ENCODE measurements at regions not wholly inside any gene's neighbourhood (a gene's known extent, or its start where the extent isn't known, plus 50 kb on each side); places are given as distances from the start of the nearest gene placed in this dataset.

DNA sequence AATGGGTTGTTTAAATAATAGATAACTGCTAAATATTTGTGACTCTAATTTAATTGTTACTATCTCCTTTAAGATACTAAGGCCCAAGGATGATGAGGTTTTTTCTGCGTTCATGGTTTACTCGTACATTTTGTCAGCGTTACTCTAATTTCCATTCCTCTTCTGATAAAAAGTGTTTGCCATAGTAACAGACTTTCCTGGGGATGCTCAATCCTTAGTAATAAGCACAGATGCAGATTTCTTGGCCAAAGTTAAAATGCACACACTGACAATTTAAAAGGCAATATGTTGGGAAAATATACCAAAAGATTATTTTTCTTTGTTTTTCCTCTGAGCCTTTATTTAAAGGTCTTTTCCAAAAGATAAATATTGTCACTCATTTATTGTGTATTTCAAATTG lies 149.6 kb downstream of the IRS2 start:
- Histone ChIP-seq H3K9me3 (ENCODE audit: control insufficient read depth, low read depth, low read length) (peaks cover 10% of the 10 kb centered on the region), H3K27me3 (ENCODE audit: control insufficient read depth, extremely low read depth, insufficient read depth, low read length) (peaks cover 4% of the 10 kb centered on the region), H3K4me1 (ENCODE audit: control insufficient read depth, extremely low read depth, insufficient read depth, low read length) (no peaks in the 10 kb centered on the region), H3K9ac (ENCODE audit: control insufficient read depth, extremely low read depth, insufficient read depth, low read length) (no peak overlapping the region), H4K20me1 (ENCODE audit: control insufficient read depth, extremely low read depth, insufficient read depth, low read length) (no peaks in the 10 kb centered on the region), H3K9me1 (ENCODE audit: control insufficient read depth, extremely low read depth, insufficient read depth, low read length) (no peaks in the 10 kb centered on the region), H3K4me2 (ENCODE audit: control insufficient read depth, extremely low read depth, insufficient read depth, low read depth, low read length) (no peak overlapping the region), H3K79me2 (ENCODE audit: control insufficient read depth, insufficient read depth, low read length) (no peaks in the 10 kb centered on the region), H2AFZ (ENCODE audit: control insufficient read depth, low read length) (no peak overlapping the region), H3K27ac (ENCODE audit: control insufficient read depth, insufficient read depth, low read length) (no peak overlapping the region), H3K36me3 (ENCODE audit: control insufficient read depth in 2 of 2, extremely low read depth in 1 of 2, insufficient read depth in 2 of 2, low read length in 2 of 2) (no peaks in the 10 kb centered on the region), H3K4me3 (ENCODE audit: control insufficient read depth in 2 of 3, extremely low read depth in 1 of 3, insufficient read depth in 2 of 3, low read depth in 1 of 3, low read length in 3 of 3) (no peak overlapping the region)
- dilution Hi-C loops (cut with MboI; ENCODE audit: extremely low pct_ligation_motif_present, low sequenced_read_pairs) = no loop called here
- DNase-seq (ENCODE audit: low read depth, low spot score) (no peak), FAIRE-seq (no peak)
- TF ChIP-seq, protein P1, sequence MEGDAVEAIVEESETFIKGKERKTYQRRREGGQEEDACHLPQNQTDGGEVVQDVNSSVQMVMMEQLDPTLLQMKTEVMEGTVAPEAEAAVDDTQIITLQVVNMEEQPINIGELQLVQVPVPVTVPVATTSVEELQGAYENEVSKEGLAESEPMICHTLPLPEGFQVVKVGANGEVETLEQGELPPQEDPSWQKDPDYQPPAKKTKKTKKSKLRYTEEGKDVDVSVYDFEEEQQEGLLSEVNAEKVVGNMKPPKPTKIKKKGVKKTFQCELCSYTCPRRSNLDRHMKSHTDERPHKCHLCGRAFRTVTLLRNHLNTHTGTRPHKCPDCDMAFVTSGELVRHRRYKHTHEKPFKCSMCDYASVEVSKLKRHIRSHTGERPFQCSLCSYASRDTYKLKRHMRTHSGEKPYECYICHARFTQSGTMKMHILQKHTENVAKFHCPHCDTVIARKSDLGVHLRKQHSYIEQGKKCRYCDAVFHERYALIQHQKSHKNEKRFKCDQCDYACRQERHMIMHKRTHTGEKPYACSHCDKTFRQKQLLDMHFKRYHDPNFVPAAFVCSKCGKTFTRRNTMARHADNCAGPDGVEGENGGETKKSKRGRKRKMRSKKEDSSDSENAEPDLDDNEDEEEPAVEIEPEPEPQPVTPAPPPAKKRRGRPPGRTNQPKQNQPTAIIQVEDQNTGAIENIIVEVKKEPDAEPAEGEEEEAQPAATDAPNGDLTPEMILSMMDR (optimal IDR thresholded peaks at IDR 0.05 in 1 of 3, IDR thresholded peaks at IDR 0.05 in 1 of 3, conservative IDR thresholded peaks at IDR 0.05 in 1 of 3; ENCODE audit: extremely low read depth in 1 of 3, insufficient read depth in 2 of 3, low read length in 3 of 3) = no peak
- no peak for TF ChIP-seq EZH2 (IDR thresholded peaks at IDR 0.05; ENCODE audit: low read length)

DNA sequence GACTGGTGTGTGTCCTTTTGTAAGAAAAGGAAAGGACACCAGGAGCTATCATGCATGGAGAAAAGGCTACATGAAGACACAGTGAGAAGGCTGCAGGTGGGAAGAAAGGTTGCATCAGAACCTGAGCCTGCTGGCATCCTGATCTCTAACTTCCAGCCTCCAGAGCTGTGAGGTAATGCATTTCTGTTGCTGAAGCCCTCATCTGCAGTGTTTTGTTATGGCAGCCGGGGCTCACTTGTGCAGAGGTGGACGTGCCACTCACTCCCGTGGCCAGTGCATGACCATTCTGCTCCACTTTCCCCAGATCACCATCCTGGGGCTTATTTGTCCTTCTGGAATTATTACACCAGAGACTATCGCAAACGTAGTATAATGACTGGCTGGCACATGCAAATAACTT lies 155.3 kb downstream of the IRS2 start:
- Histone ChIP-seq H3K36me3 (ENCODE audit: control insufficient read depth in 2 of 2, extremely low read depth in 1 of 2, insufficient read depth in 2 of 2, low read length in 2 of 2) (no peaks in the 10 kb centered on the region), H3K9ac (ENCODE audit: control insufficient read depth, extremely low read depth, insufficient read depth, low read length) (no peak overlapping the region), H3K9me3 (ENCODE audit: control insufficient read depth, low read depth, low read length) (no peaks in the 10 kb centered on the region), H3K4me3 (ENCODE audit: control insufficient read depth in 2 of 3, extremely low read depth in 1 of 3, insufficient read depth in 2 of 3, low read depth in 1 of 3, low read length in 3 of 3) (no peak overlapping the region), H2AFZ (ENCODE audit: control insufficient read depth, low read length) (no peak overlapping the region), H3K9me1 (ENCODE audit: control insufficient read depth, extremely low read depth, insufficient read depth, low read length) (no peaks in the 10 kb centered on the region), H3K27ac (ENCODE audit: control insufficient read depth, insufficient read depth, low read length) (no peak overlapping the region), H3K27me3 (ENCODE audit: control insufficient read depth, extremely low read depth, insufficient read depth, low read length) (no peaks in the 10 kb centered on the region), H3K79me2 (ENCODE audit: control insufficient read depth, insufficient read depth, low read length) (no peaks in the 10 kb centered on the region), H3K4me1 (ENCODE audit: control insufficient read depth, extremely low read depth, insufficient read depth, low read length) (no peaks in the 10 kb centered on the region), H4K20me1 (ENCODE audit: control insufficient read depth, extremely low read depth, insufficient read depth, low read length) (no peaks in the 10 kb centered on the region), H3K4me2 (ENCODE audit: control insufficient read depth, extremely low read depth, insufficient read depth, low read depth, low read length) (no peak overlapping the region)
- TF ChIP-seq EZH2 (IDR thresholded peaks at IDR 0.05; ENCODE audit: low read length) = no peak
- TF ChIP-seq, protein P1 (optimal IDR thresholded peaks at IDR 0.05 in 1 of 3, IDR thresholded peaks at IDR 0.05 in 1 of 3, conservative IDR thresholded peaks at IDR 0.05 in 1 of 3; ENCODE audit: extremely low read depth in 1 of 3, insufficient read depth in 2 of 3, low read length in 3 of 3) = no peak
- no peak for DNase-seq (ENCODE audit: low read depth, low spot score)
- dilution Hi-C loops (cut with MboI; ENCODE audit: extremely low pct_ligation_motif_present, low sequenced_read_pairs) = no loop called here
- no peak for FAIRE-seq
